ENCODE measurements at regions not wholly inside any gene's neighbourhood (a gene's known extent, or its start where the extent isn't known, plus 50 kb on each side); places are given as distances from the start of the nearest gene placed in this dataset.
"Not testable (repeated sequence)": the region's sequence is repeated elsewhere in the genome, so short reads cannot be mapped to it uniquely, and the experiment has no call there.

- Histone ChIP-seq H3K4me3 (no peak overlapping the region), H3K27ac (no peak overlapping the region)
These were observed 112.6 kb upstream of the MAPK10 start for GRCh38 chr4:86472377-86473019.

GRCh38 chr4:86478151-86478550 lies 116.0 kb upstream of the PTPN13 start:
- H3K27ac ChIP-seq, H3K4me3 ChIP-seq: not testable (repeated sequence)

- Histone ChIP-seq H3K4me3 (no peak overlapping the region), H3K27ac (no peak overlapping the region)
These were observed 112.7 kb upstream of the PTPN13 start for GRCh38 chr4:86481440-86481839.

GRCh38 chr4:86482306-86483172 lies 111.6 kb upstream of the PTPN13 start:
- H3K4me3 ChIP-seq, result no peak overlapping the region
- H3K27ac ChIP-seq, result no peak overlapping the region

- no peak overlapping the region for H3K4me3 ChIP-seq
These were observed 111.0 kb upstream of the PTPN13 start for GRCh38 chr4:86483173-86483490.

GRCh38 chr4:86483773-86484172 lies 110.3 kb upstream of the PTPN13 start:
- Histone ChIP-seq H3K27ac (no peak overlapping the region), H3K4me3 (no peak overlapping the region)

More at GRCh38 chr4:86483173-86483490, 111.0 kb upstream of the PTPN13 start:
- H3K27ac ChIP-seq, result no peak overlapping the region

GRCh38 chr4:86484241-86484640 lies 109.9 kb upstream of the PTPN13 start:
- no peak overlapping the region for H3K4me3 ChIP-seq
- H3K27ac ChIP-seq, result no peak overlapping the region

GRCh38 chr4:86487738-86488348 lies 106.3 kb upstream of the PTPN13 start:
- no peak overlapping the region for H3K4me3 ChIP-seq
- H3K27ac ChIP-seq, result no peak overlapping the region

- Histone ChIP-seq H3K27ac (no peak overlapping the region), H3K4me3 (no peak overlapping the region)
These were observed 100.7 kb upstream of the PTPN13 start for GRCh38 chr4:86493460-86493859.

GRCh38 chr4:86496094-86497080 lies 97.7 kb upstream of the PTPN13 start:
- peak overlapping the region in 8 of 21 experiments; percentile 29 to 56 (median 48) for H3K27ac ChIP-seq
- no peak overlapping the region for H3K4me3 ChIP-seq

GRCh38 chr4:86497131-86497530 lies 97.0 kb upstream of the PTPN13 start:
- Histone ChIP-seq H3K4me3 (no peak overlapping the region), H3K27ac (peak overlapping the region in 7 of 21 experiments; percentile 6 to 58 (median 48))

- Histone ChIP-seq H3K4me3 (no peak overlapping the region), H3K27ac (peak overlapping the region in 7 of 21 experiments; percentile 6 to 58 (median 48))
These were observed 95.9 kb upstream of the PTPN13 start for GRCh38 chr4:86497980-86498862.

GRCh38 chr4:86498863-86499166 lies 95.3 kb upstream of the PTPN13 start:
- no peak overlapping the region for H3K27ac ChIP-seq
- no peak overlapping the region for H3K4me3 ChIP-seq

GRCh38 chr4:86500527-86500926 lies 93.6 kb upstream of the PTPN13 start:
- Histone ChIP-seq H3K4me3 (no peak overlapping the region), H3K27ac (peak overlapping the region in 1 of 21 experiments; percentile 4)

GRCh38 chr4:86502081-86502480 lies 92.0 kb upstream of the PTPN13 start:
- no peak overlapping the region for H3K27ac ChIP-seq

GRCh38 chr4:86506591-86506990 lies 87.5 kb upstream of the PTPN13 start:
- H3K4me3 ChIP-seq, result no peak overlapping the region
- no peak overlapping the region for H3K27ac ChIP-seq

More at GRCh38 chr4:86502081-86502480, 92.0 kb upstream of the PTPN13 start:
- no peak overlapping the region for H3K4me3 ChIP-seq

- peak overlapping the region in 3 of 21 experiments; percentile 13 to 40 (median 27) for H3K27ac ChIP-seq
- H3K4me3 ChIP-seq, result no peak overlapping the region
These were observed 85.7 kb upstream of the PTPN13 start for GRCh38 chr4:86508436-86508835.

- Histone ChIP-seq H3K27ac (no peak overlapping the region), H3K4me3 (no peak overlapping the region)
These were observed 82.5 kb upstream of the PTPN13 start for GRCh38 chr4:86511590-86511989.

- no peak overlapping the region for H3K27ac ChIP-seq
- H3K4me3 ChIP-seq, result no peak overlapping the region
These were observed 81.5 kb upstream of the PTPN13 start for GRCh38 chr4:86512631-86513030.
